NCI-H2107 treated with DMSO at 0.1 percent for 48 hours (cell line): ENCODE measurements at regions not wholly inside any gene's neighbourhood (a gene's known extent, or its start where the extent isn't known, plus 50 kb on each side); places are given as distances from the start of the nearest gene placed in this dataset.

Experiments used
- DNase-seq: peaks from one replicate; lab custom pipeline; 2025; ENCODE audit not compliant: unreplicated experiment; lab: John Stamatoyannopoulos, UW

DNA sequence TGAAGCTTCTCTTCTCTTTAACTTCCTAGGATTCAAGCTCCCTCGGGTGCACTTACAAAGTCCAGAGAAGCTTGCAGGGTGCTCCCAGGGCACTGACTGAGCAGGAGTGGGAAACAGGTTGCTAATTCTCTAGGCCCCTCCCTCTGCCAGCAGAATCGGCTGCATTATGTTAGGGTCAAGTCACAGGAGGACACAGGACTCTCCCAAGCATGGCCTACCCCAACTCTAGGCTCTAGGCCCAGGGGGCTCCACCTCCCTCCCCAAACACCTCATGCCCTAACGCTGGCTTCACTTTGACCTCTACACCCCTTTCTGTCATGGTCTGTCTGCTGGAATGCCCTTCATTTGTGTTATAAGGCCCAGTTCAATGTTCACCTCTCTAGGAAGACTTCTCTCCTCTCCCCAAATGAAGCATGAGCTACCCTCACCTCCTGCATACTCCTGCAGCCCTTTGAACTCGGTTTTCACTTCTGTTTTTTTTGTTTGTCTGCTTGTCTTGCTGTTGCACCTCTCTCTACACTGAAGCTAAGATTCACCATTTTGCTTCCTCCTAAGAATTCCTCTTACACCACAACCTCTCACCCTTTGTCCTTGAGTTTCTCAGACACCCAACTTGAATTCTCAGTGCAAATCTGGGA lies 521.8 kb upstream of the ID2 start:
- DNase-seq = no peak

DNA sequence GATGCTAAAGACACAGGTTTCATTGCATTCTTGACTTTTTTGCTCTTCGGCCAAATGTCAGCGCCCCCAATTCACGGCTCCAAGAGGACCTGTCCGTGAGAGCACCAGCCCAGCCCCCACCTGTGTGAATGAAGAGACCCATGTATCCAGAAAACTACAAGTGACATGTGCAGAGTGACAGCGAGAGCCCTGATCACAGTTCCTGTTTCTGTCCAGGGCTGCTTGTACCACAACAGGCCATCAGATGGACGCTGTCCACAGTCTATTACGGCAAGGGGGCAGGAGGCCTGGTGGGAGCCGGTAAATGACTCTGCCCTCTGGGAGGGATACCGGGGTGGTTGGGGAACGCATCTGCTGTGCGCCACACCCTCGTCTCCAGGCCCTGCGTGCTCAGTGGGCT lies 520.9 kb upstream of the ID2 start:
- DNase-seq = no peak

DNA sequence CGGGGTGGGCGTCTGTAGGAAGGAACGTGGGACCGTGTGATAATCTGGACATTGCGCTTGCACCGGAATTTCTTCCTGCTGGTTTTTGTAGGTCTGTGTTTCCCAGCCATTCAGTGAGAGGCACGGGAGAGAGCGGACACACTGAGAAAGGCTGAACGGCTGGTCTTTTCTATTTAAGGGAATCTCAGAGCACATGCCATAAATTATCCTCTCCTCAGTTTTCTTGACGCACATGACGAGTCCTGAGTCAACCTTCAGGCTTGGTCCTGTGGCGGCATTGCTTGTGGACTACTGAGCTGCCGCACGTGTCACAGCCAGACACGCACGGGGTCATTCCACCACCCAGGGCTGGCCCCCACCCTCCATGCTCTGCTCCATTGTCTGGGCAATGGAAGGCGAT lies 519.3 kb upstream of the ID2 start:
- no peak for DNase-seq

DNA sequence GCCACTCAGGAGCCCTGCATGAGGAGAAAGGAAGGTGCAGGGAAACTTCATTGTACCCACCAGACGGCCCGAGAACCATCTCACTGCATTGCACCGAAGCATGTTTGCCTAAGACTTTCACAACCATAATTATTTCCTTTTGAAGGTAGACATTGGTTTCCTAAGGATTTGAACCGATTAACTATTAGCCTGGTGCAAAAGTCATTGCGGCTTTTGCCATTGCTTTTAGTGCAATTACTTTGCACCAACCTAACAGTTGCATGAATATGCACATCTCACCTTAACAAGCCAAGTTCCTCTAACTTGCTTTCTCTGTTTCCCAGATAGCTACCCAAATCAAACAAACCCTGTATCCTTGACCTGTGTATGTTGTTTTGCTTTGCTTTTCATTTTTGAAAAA lies 516.3 kb upstream of the ID2 start:
- DNase-seq = no peak

DNA sequence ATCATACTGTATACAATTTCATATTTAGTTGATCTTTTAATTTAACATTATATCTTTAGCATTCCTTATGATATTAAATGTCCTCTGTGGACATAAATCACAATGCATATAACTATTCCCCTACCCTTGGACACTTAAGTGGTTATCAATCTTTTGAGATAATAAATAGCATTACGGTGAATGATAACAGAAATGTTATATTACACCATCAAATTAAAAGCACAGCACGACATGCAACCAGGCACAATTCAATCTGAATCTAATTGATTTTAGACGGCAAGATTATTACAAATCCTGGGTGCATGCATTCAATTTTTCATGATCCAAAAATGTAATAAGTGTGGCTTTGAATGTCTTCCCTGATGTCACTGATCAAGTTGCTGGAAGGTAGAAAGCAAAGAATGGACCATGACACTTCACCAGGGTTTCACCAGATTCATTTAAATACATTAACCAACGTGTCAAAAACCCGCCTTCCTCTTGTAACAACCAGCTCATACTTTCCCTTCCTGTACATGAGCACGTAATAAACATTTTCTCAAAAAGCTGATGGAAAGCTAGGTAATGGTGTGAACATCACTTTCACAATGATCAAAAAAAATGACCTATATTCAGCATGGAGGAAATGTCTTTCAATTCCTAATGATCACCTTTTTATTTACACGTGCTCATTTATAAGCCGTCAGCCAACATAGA lies 513.7 kb upstream of the ID2 start:
- no peak for DNase-seq

DNA sequence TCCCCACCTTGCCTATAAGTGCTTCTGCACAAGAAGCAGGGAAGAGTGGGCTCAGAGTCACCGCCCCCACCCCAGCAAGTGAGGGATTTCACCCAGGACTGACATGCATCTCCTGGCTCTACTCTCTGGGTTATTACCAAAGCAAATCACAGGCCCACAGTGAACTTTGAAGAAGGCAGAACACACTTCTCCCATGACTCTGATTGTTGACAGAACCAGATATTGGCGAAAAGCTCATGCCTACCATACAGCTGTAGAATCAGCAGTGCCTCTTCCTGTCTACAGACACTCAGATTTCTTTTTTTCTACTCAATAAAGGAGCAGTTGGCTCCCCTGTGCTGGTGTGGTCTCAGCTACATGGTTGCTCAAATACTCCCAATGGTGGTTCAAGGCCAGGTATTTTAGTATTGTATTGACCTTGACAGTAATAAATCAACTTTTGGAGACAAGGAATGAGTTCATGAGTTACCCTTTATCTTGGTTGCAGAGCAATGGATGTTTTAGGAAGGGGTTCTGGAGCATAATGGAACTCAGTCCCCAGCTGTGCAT lies 512.9 kb upstream of the ID2 start:
- DNase-seq = no peak

DNA sequence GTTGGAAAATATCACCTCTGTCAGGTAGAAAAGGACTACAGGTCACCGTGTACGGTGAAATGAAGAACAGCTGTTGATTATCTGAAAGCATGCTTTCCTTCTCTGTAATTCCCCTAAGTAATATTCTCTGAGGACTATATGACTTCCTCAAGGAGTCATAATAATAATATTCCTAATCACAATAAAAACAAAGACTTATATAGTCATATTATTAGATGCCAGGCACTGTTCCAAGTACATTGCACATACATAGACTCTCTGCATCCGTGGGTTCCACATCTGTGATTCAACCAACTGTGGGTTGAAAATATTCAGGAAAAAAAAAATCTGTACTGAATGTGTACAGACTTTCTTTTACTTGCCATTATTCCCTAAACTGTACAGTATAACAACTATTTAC lies 512.4 kb upstream of the ID2 start:
- no peak for DNase-seq

DNA sequence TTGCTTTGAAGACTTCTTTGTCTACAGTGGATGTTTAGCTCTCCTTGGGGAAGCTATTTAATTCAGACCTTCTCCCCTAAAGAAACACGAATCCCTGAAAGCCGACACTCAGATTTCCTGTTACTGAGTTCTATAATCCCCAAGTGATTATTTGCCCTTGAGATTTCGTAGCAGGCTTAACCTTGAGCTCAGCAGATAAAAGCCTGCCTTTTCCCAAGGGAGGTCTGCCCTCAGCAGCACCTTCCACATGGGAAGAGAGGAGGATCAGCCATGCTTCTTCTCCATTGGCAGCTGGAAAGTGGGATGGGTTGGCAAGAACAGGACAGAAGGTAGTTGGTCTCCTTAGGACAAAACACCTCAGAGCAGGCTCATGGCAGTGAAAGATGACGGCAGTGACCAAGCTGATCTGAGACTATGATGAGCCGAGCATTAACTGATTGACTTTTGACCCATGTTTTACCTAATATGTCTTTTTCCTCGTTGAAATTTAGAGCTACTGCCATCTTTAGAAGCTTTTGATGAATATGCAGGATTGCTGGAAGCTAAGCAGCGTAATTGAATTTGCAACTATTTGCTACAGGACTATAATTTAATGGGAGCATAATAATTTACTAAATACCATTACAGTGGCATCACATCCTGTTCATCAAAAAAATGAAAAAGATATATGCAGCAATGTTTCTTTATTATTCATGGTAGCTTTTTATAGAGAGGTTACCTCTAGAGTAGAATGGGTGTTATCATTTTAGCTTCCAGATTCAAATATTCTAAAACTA lies 511.1 kb upstream of the ID2 start:
- no peak for DNase-seq

DNA sequence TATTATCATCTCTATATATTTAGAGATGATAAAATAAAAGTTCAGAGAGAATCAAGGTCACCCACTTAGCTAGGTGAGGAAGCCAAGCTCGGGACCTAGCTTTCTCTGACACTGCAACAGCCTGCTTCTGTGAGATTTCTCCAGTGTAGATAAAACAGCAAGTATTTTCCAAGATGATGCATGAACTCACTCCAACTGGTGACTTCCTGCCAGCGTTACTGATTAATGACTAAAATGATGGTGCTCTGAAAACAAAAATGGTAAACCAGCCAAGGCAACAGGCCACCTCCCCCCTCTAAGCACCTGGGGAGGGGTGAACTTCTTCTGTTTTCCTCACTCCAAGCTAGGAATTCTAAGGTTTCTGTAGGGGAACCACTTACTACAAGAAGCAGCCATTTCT lies 510.2 kb upstream of the ID2 start:
- no peak for DNase-seq

DNA sequence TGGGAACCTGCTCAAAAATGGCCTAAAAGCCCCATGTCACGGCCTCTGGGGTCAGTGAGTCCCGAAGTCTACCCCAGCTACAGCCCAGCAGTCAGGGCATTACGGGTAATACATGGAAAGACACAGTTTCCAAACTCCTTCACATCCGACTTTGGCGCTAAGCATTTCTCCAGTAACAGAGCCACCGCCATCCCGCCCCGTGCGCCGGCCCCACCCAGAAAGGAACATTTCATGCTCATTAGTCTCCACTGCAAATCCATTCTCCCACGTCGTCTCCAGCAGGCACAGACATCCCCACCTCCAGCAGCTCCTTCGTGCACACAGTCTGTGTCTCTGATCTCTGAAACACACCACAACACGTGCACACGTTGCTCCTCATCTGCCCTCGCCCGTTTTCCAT lies 509.2 kb upstream of the ID2 start:
- no peak for DNase-seq

DNA sequence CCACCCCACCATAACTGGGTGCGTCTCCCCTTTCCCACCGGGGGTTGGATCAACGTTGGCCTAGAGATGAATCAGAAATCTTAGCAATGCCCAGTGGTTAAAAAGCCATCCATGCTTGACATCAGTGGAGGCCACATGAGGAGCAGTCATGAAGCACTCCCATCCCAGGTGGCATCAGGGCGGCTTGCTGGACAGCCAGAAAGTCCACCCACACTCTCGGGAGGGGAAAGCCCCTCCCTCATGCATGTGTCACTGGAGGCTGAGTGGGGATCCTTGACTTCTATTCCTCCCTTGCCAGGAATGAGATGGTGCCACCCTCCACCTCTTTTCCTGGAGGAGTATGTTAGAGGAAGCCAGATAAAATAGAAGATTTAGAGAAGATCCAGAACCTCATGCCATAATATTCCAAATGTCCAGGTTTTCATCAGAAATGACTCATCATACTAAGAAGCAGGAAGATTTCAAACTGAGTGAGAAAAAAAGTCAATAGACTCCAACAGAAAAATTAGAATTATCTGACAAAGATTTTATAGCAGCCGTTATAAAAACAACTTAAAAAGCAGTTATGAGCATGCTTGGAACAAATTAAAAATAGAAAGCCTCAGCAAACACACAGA lies 507.1 kb upstream of the ID2 start:
- no peak for DNase-seq

DNA sequence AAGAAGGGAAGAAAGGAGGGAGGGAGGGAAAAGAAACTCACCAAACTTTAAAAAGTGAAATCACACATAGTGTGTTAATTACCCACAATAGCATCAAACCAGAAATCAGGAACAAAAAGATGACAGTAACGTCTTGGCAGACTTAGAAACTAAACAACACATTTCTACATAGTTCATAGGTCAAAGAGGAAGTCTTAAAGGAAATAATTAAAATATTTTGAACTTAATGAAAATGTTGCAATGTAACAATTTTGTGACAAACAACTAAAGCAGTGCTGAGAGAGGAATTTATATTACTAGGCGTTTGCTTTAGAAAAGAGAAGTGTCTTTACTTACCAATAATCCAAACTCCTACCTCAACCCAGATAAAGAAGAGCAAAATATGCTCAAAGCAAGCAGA lies 505.0 kb upstream of the ID2 start:
- no peak for DNase-seq

DNA sequence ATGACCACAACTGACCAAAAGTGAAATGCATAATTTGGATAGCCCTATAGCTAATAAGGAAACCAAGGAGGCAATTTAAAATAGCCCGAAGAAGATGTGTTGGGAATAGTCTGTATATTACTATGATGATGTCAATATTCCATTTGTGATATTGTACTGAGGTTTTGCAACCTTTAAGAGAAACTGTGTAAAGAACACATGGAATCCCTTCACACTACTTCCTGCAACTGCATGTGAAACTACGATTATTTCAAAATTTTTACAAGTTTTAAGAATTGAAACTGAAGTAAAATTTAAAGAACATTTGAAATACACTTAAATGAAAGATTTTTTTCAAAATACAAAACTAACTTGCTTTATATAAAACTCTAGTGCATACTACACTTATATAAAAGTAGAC lies 504.3 kb upstream of the ID2 start:
- no peak for DNase-seq

DNA sequence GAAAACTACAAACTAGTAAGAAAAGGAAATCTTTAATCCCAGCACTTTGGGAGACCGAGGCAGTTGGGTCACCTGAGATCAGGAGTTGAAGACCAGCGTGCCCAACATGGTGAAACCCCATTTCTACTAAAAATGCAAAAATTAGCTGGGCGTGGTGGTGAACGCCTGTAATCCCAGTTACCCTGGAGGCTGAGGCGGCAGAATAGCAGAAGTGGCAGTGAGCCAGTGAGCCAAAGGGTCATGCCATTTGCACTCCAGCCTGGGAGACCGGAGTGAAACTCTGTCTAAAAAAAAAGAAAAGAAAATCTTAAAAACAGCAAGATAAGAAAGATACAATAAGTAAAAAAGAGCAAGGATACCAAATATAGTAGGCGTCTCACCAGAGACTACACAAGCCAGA lies 502.9 kb upstream of the ID2 start:
- DNase-seq = no peak

DNA sequence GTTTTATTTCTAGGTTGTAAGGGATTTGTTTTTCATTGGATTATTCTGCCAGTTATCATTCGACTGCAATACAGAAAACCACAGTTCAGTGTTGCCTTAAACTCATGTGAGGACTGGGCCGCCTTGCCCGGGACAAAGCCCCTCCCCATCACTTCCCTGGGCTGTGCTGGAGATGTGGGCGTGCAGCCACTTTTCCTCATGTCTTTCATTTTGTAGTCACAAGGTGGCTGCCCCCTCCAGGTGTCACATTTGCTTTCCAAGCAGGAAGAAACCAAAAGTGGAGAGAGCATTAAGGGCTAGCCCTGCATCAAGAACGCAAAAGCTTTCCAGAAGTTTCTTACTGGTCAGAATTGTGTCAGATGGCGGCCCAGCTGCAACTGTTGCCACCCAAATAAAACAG lies 492.5 kb upstream of the ID2 start:
- no peak for DNase-seq

DNA sequence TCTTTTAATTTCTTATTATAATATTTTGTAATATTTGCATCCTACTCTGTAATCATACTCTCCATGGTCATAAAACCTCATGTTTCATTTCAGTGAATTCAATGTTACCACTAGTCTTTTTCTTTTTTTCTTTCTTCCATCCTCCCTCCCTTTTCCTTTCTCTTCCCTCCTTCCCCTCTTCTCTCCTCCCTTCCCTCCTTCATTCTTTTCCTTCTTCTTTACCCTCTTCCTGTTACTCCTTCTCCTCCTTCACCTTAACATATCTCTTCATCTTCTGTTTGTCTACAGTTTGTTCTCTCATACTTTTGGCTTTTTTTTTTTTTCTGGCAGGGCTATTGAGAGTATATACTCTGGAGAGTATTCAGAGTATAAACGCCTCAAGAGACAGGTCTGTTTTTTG lies 491.6 kb upstream of the ID2 start:
- DNase-seq = no peak

DNA sequence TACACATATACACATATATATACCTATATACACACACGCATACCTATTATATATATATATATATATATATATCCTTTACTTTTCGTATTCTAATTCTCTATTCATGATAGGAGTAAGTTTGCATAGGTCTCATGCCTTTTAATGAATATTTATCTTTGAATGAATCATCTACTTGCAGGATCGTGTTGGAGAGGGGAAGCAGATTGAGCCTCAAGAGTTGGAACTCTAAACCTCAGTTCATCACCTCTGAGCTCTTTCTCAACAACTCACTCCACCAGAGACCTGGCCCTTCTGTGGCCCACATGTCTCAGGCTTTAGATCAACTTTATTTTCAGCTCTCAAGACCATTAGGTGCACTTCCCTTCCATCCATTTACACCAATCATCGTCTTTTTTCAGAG lies 490.4 kb upstream of the ID2 start:
- no peak for DNase-seq

DNA sequence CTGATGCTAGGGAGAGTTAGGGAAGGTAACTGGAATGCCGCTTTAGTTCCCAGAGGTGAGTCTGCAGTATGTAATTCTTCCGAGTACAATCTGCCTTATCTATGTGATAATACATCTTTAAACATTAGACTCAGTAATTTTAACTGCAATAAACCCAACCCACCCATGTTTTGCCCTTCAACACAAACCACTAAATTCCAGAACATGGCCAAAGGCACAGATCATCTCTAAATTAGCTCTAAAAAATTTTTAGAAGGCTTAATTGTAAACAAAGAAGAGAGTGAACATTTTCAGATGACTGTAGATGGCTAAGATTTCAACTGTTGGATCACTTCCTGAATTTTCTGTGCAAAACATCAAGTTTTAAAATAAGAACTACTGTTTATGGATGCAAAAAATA lies 488.7 kb upstream of the ID2 start:
- no peak for DNase-seq

DNA sequence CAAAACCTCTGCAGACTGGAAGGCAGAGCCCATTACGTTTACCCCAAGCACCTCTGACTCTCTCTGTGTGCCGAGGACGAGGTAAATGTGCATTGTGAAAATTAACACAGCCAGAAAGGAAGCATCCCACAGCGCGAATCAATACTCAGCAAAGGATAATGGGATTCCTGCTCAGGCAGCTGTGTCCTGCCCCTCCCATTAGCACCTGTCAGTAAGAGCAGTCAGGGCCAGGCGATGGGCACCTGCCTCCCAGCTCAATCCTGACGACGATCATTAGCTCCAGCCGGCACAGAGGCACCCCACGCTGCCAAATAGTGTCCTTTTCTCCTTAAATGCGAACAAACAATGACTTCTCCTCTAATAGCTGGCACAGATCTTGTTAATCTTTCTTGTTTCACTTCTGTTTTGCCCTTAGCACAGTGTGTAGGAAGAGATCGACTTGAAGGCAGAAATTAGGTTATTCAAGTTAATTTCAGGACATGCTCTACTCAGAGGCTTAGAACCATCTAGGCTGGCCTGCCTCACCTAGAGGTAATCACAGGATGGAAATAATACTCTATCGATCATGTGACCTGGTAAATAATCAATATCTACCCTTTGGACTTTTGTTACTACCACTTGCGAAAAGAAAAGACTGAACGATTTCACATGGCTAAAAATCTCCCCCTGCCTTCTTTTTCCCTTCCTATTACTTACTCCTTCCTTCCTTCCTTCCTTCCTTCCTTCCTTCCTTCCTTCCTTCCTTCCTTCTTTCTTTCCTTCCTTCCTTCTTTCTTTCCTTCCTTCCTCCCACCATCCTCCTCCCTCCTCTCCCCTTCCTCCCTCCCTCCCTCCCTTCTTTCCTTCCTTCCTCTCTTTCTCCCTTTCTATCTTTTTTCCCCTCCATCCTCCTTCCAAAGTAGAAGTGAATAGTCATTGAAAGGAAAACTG lies 487.9 kb upstream of the ID2 start:
- peak; percentile 97 for DNase-seq

DNA sequence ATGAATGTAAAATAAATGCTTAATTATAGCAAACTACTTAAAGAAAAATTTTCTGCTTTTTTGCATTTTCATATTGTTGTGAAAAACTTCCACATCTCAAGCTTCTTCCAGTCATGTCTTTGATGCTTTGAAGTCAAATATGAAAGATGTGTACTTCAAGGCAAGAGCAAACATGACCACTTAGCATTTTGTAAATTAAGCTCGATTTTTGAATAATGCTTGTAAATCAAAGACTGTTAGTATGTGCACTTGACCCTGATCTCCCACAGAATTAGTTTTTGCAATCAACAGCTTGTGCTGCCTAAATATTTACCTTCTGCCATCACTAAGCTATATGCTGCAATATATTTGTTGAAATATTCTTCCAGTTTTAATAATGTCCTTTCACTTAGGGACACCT lies 486.1 kb upstream of the ID2 start:
- no peak for DNase-seq

DNA sequence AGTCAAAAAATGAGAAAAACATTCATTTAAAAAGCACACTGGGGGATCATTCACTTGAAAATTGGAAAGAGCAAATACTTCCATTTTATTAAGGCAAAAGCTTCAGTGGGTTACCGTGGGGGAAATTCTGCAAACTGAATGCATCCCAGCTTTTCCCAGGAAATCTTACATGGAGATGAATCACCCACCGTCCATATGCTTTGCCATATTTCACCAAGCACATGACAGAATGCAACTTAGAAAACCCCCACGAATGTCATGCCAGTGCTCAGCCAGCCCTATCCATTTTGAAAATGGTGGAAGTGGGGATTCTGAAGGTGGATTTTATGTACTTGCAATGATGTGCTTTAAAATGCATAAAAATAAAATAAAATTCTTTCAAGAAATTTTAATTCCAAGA lies 485.5 kb upstream of the ID2 start:
- DNase-seq = no peak
